Loucy (cell line): ENCODE measurements at regions not wholly inside any gene's neighbourhood (a gene's known extent, or its start where the extent isn't known, plus 50 kb on each side); places are given as distances from the start of the nearest gene placed in this dataset.

ENCODE experiments used
- CTCF ChIP-seq: fragments of 200-600 bp; sonication (generic); conservative IDR thresholded peaks from 2 replicates; pipeline ENCODE4 v1.5.1; 2014; ENCODE audit warnings: mild to moderate bottlenecking, antibody characterized with exemption, low read length
- EZH2phosphoT487 ChIP-seq: fragments of 200-600 bp; IDR thresholded peaks from 2 replicates; pipeline ENCODE4 v1.6.1; 2018; ENCODE audit warnings: antibody characterized with exemption, mild to moderate bottlenecking, moderate library complexity, borderline replicate concordance

- TF ChIP-seq CTCF (no peak), EZH2phosphoT487 (no peak)
Measured at GRCh38 chr3:23071758-23072157, 131.4 kb upstream of the UBE2E2 start.
